ENCODE measurements at regions not wholly inside any gene's neighbourhood (a gene's known extent, or its start where the extent isn't known, plus 50 kb on each side); places are given as distances from the start of the nearest gene placed in this dataset.

- Histone ChIP-seq H3K4me3 (ENCODE audit: control extremely low read depth in 1 of 5, extremely low read depth in 1 of 5, insufficient read depth in 1 of 5, low read depth in 2 of 5, low read length in 4 of 5) (no peak overlapping the region), H3K36me3 (replicated peaks in 1 of 2; ENCODE audit: control extremely low read depth in 1 of 2, control insufficient read depth in 1 of 2, extremely low read depth in 1 of 2, insufficient read depth in 2 of 2, low read length in 1 of 2) (no peaks in the 10 kb centered on the region), H3K9me3 (ENCODE audit: control extremely low read depth in 1 of 3, control insufficient read depth in 2 of 3, insufficient read depth in 1 of 3, low read length in 2 of 3) (no peaks in the 10 kb centered on the region), H3K79me2 (ENCODE audit: control insufficient read depth, insufficient read depth, low read length) (no peaks in the 10 kb centered on the region), H3K4me2 (replicated peaks; ENCODE audit: low read depth, low read length, poor library complexity, severe bottlenecking) (no peak overlapping the region), H3K27ac (ENCODE audit: low read length in 2 of 2) (no peak overlapping the region), H3K4me1 (ENCODE audit: control insufficient read depth in 2 of 2, insufficient read depth in 2 of 2, low read length in 2 of 2) (no peaks in the 10 kb centered on the region), H3K9ac (ENCODE audit: low read length) (no peak overlapping the region), H4K20me1 (ENCODE audit: control insufficient read depth, insufficient read depth, low read length, poor library complexity, severe bottlenecking) (no peaks in the 10 kb centered on the region), H2AFZ (ENCODE audit: insufficient read depth, low read depth, low read length, poor library complexity, severe bottlenecking) (no peak overlapping the region), H3K27me3 (replicated peaks in 1 of 4; ENCODE audit: control extremely low read depth in 1 of 4, control insufficient read depth in 3 of 4, insufficient read depth in 4 of 4, low read length in 3 of 4) (no peaks in the 10 kb centered on the region)
- H3K4me1 Mint-ChIP-seq = no peaks in the 10 kb centered on the region
- no peak for DNase-seq
- ChIA-PET CTCF (interaction anchor here (0.6 kb wide), 1 partner anchor 31 kb away, joined by 3 read pairs; no protein-coding TSS in a partner anchor), POLR2A (no interaction called here)
- no peak for TF ChIP-seq CTCF (IDR thresholded peaks at IDR 0.05)
- no peak for TF ChIP-seq EZH2 (IDR thresholded peaks at IDR 0.05; ENCODE audit: borderline replicate concordance, insufficient read depth, low read depth, low read length, poor library complexity, severe bottlenecking)
- no peak for ATAC-seq (ENCODE audit: low read depth)
- no peak overlapping the region for H3K27ac Mint-ChIP-seq
- H3K4me3 Mint-ChIP-seq = no peak overlapping the region
- H3K9me3 Mint-ChIP-seq (ENCODE audit: insufficient read depth) = peaks cover 4% of the 10 kb centered on the region
- intact Hi-C loops (cut with micrococcal nuclease) = no loop called here
- no peaks in the 10 kb centered on the region for H3K27me3 Mint-ChIP-seq
- WGBS (ENCODE audit: insufficient coverage) = 6% methylated on average over 2 of the region's 4 CpGs
Measured at GRCh38 chr4:111761531-111761930, 383.7 kb upstream of the FAM241A start.

GRCh38 chr4:111770514-111770913, 374.7 kb upstream of the FAM241A start:
- no peaks in the 10 kb centered on the region for H3K4me1 ChIP-seq (ENCODE audit: control insufficient read depth in 2 of 2, insufficient read depth in 2 of 2, low read length in 2 of 2)
- Mint-ChIP-seq H3K27me3 (no peaks in the 10 kb centered on the region), H3K27ac (no peak overlapping the region), H3K4me1 (no peaks in the 10 kb centered on the region), H3K9me3 (ENCODE audit: insufficient read depth) (no peaks in the 10 kb centered on the region), H3K4me3 (no peak overlapping the region)
- H3K27me3 ChIP-seq (replicated peaks in 1 of 4; ENCODE audit: control extremely low read depth in 1 of 4, control insufficient read depth in 3 of 4, insufficient read depth in 4 of 4, low read length in 3 of 4) = peaks cover 0 to 2% (median 0%) of the 10 kb centered on the region in 4 experiments
- H3K4me2 ChIP-seq (replicated peaks; ENCODE audit: low read depth, low read length, poor library complexity, severe bottlenecking) = no peak overlapping the region
- intact Hi-C loops (cut with micrococcal nuclease) = no loop called here
- H2AFZ ChIP-seq (ENCODE audit: insufficient read depth, low read depth, low read length, poor library complexity, severe bottlenecking) = no peak overlapping the region
- H3K9ac ChIP-seq (ENCODE audit: low read length) = no peak overlapping the region
- H3K27ac ChIP-seq (ENCODE audit: low read length in 2 of 2) = no peak overlapping the region
- no peaks in the 10 kb centered on the region for H3K79me2 ChIP-seq (ENCODE audit: control insufficient read depth, insufficient read depth, low read length)
- ChIA-PET POLR2A (no interaction called here), CTCF (no interaction called here)
- 66% methylated on average over 4 of the region's 8 CpGs for WGBS (ENCODE audit: insufficient coverage)
- no peak for ATAC-seq (ENCODE audit: low read depth)
- no peak for DNase-seq
- H3K9me3 ChIP-seq (ENCODE audit: control extremely low read depth in 1 of 3, control insufficient read depth in 2 of 3, insufficient read depth in 1 of 3, low read length in 2 of 3) = peaks cover 0 to 5% (median 0%) of the 10 kb centered on the region in 3 donors
- TF ChIP-seq CTCF (IDR thresholded peaks at IDR 0.05) (no peak), EZH2 (IDR thresholded peaks at IDR 0.05; ENCODE audit: borderline replicate concordance, insufficient read depth, low read depth, low read length, poor library complexity, severe bottlenecking) (no peak)
- no peaks in the 10 kb centered on the region for H4K20me1 ChIP-seq (ENCODE audit: control insufficient read depth, insufficient read depth, low read length, poor library complexity, severe bottlenecking)
- H3K4me3 ChIP-seq (ENCODE audit: control extremely low read depth in 1 of 5, extremely low read depth in 1 of 5, insufficient read depth in 1 of 5, low read depth in 2 of 5, low read length in 4 of 5) = no peak overlapping the region
- H3K36me3 ChIP-seq (replicated peaks in 1 of 2; ENCODE audit: control extremely low read depth in 1 of 2, control insufficient read depth in 1 of 2, extremely low read depth in 1 of 2, insufficient read depth in 2 of 2, low read length in 1 of 2) = no peaks in the 10 kb centered on the region

All from B cell (primary cell).